ENCODE measurements at regions not wholly inside any gene's neighbourhood (a gene's known extent, or its start where the extent isn't known, plus 50 kb on each side); places are given as distances from the start of the nearest gene placed in this dataset.

DNA sequence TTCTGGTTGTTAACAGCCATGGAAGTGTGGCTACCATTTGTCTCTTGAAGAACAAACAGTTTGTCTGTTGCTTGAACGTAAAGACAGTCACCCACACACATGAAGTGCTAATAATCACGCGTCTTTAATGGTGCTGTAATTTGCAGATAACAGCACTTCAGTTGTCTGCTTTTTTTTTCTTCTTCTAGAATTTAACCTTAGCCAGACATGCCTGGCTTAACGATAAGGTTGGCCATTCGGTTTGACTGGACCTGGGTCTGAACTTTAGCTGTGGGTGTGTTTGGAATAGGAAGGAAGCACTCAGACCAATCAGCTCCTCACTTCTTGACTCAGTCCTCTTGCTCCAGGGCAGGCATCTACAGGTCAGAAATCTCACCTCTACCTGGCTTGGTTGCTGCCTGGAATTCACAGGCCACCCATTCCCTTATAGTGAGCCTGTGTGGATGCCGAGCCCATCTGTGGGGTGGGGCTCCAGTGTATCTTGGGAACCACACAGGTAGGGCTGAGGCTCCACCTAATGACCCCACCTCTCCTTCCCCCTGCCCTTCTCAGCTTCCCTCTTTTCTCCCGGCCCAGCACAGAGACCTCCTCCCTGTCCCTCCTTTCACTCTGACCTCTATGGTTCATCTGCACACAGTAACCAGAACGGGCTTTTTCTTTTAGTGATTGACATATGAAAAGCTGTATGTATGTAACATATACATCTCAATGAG is 246.4 kb upstream of the PWP1 start:
- no peak for TF ChIP-seq CTCF (conservative IDR thresholded peaks at IDR 0.05 in 1 of 2, IDR thresholded peaks at IDR 0.05 in 1 of 2; ENCODE audit: low read depth in 1 of 2, low read length in 2 of 2)
- TF ChIP-seq EZH2 (IDR thresholded peaks at IDR 0.05; ENCODE audit: low read length, missing control alignments) = no peak

All from fibroblast of lung (primary cell).